IMR-90 (cell line): ENCODE measurements at regions not wholly inside any gene's neighbourhood (a gene's known extent, or its start where the extent isn't known, plus 50 kb on each side); places are given as distances from the start of the nearest gene placed in this dataset.

Experiments used
- ATAC-seq: fragments of 200-7000 bp; cut with Tn5 transposase; 2 replicates; pipeline ENCODE4 v1.9.1; 2020; ENCODE audit warnings: low read depth, mild to moderate bottlenecking, moderate library complexity
- BruUV-seq: library from RNA; stranded (reverse); fragments of 400-500 nt; replicated peaks from 2 replicates; lab custom pipeline; 2021; lab: Mats Ljungman, UMichigan
- CTCF ChIA-PET: fragments of 300-600 bp; formaldehyde crosslinking; extraction: SDS; loops from one replicate; lab custom pipeline; 2021; ENCODE audit warnings: antibody characterized with exemption; lab: Yijun Ruan, JAX
- POLR2A ChIA-PET: fragments of 300-600 bp; sonication (Branson Sonifier 250); formaldehyde crosslinking; loops from one replicate; lab custom pipeline; 2022; ENCODE audit warnings: antibody characterized with exemption; ENCODE audit not compliant: unreplicated experiment; lab: Charles Lee
- DNase-seq: peaks from one replicate; pipeline ENCODE4 v3.0.0; 2013
- H2AFZ ChIP-seq: replicated peaks from 2 replicates; pipeline ENCODE3; 2013; ENCODE audit warnings: low read length, mild to moderate bottlenecking; ENCODE audit not compliant: poor library complexity
- H2AK5ac ChIP-seq: 2 replicates; pipeline ENCODE4 v1.6.1; 2013; ENCODE audit warnings: low read depth, low read length, inconsistent platforms
- H2AK9ac ChIP-seq: replicated peaks from 2 replicates; pipeline ENCODE3; 2013; ENCODE audit warnings: mild to moderate bottlenecking, low read depth, low read length, moderate library complexity; ENCODE audit not compliant: poor library complexity
- H2BK120ac ChIP-seq: 2 replicates; pipeline ENCODE4 v1.6.1; 2013; ENCODE audit warnings: low read depth, low read length, inconsistent platforms
- H2BK15ac ChIP-seq: 3 replicates; pipeline ENCODE4 v1.6.1; 2013; ENCODE audit warnings: low read depth, low read length, inconsistent platforms
- H2BK20ac ChIP-seq: 2 replicates; pipeline ENCODE4 v1.6.1; 2013; ENCODE audit warnings: low read depth, mild to moderate bottlenecking, inconsistent platforms, low read length, moderate library complexity
- H2BK5ac ChIP-seq: 2 replicates; pipeline ENCODE4 v1.6.1; 2013; ENCODE audit warnings: mild to moderate bottlenecking, low read depth, low read length, inconsistent platforms; ENCODE audit not compliant: poor library complexity, severe bottlenecking
- H3K14ac ChIP-seq: replicated peaks from 2 replicates; pipeline ENCODE4 v1.6.1; 2013; ENCODE audit warnings: low read depth, low read length, inconsistent platforms
- H3K18ac ChIP-seq: 2 replicates; pipeline ENCODE4 v1.6.1; 2013; ENCODE audit warnings: low read depth, low read length, control low read depth
- H3K23ac ChIP-seq: 2 replicates; pipeline ENCODE4 v1.6.1; 2013; ENCODE audit warnings: low read depth, low read length, inconsistent platforms
- H3K27ac ChIP-seq: 2 replicates; pipeline ENCODE4 v1.5.1; 2013; ENCODE audit warnings: mild to moderate bottlenecking, control low read depth, low read length; ENCODE audit not compliant: insufficient read depth
- H3K27me3 ChIP-seq: 2 replicates; pipeline ENCODE4 v1.6.1; 2013; ENCODE audit warnings: low read length; ENCODE audit not compliant: control insufficient read depth, insufficient read depth
- H3K36me3 ChIP-seq: 2 replicates; pipeline ENCODE4 v1.6.1; 2013; ENCODE audit warnings: low read length, mixed read lengths; ENCODE audit not compliant: control insufficient read depth, insufficient read depth
- H3K4ac ChIP-seq: 2 replicates; pipeline ENCODE4 v1.6.1; 2013; ENCODE audit warnings: low read depth, low read length, inconsistent platforms
- H3K4me1 ChIP-seq: 2 replicates; pipeline ENCODE4 v1.6.1; 2013; ENCODE audit warnings: low read length, mixed read lengths; ENCODE audit not compliant: control insufficient read depth, insufficient read depth
- H3K4me2 ChIP-seq: 2 replicates; pipeline ENCODE4 v1.6.1; 2013; ENCODE audit warnings: low read depth, mild to moderate bottlenecking, control low read depth, low read length, moderate library complexity
- H3K4me3 ChIP-seq: 2 replicates; pipeline ENCODE4 v1.5.1; 2013; ENCODE audit warnings: low read depth, mild to moderate bottlenecking, control low read depth, low read length, moderate library complexity; ENCODE audit not compliant: insufficient read depth
- H3K56ac ChIP-seq: 2 replicates; pipeline ENCODE4 v1.6.1; 2013; ENCODE audit warnings: low read length, inconsistent platforms; ENCODE audit not compliant: insufficient read depth; ENCODE audit errors: extremely low read depth
- H3K79me1 ChIP-seq, 2 experiments: 2 replicates each; pipeline ENCODE4 v1.6.1; 2013; ENCODE audit warnings: low read length in 2 of 2, inconsistent platforms in 1 of 2, low read depth in 1 of 2
- H3K9ac ChIP-seq: 2 replicates; pipeline ENCODE4 v1.6.1; 2013; ENCODE audit warnings: low read depth, low read length, control low read depth
- H3K9me1 ChIP-seq: 2 replicates; pipeline ENCODE4 v1.6.1; 2013; ENCODE audit warnings: low read length, inconsistent platforms; ENCODE audit not compliant: insufficient read depth
- H3K9me3 ChIP-seq: 2 replicates; pipeline ENCODE4 v1.6.1; 2013; ENCODE audit warnings: low read length; ENCODE audit not compliant: control insufficient read depth, insufficient read depth
- H4K20me1 ChIP-seq: 2 replicates; pipeline ENCODE4 v1.6.1; 2013; ENCODE audit warnings: low read length, inconsistent platforms; ENCODE audit not compliant: insufficient read depth
- H4K5ac ChIP-seq: 2 replicates; pipeline ENCODE4 v1.6.1; 2013; ENCODE audit warnings: mild to moderate bottlenecking, low read depth, low read length, control low read depth
- H4K8ac ChIP-seq, 2 experiments: 2 replicates each; pipeline ENCODE4 v1.6.1; 2013; ENCODE audit warnings: low read depth in 2 of 2, low read length in 2 of 2, control low read depth in 1 of 2, inconsistent platforms in 1 of 2
- H4K91ac ChIP-seq: 2 replicates; pipeline ENCODE4 v1.6.1; 2013; ENCODE audit warnings: low read depth, low read length, inconsistent platforms; ENCODE audit not compliant: insufficient read depth
- BHLHE40 ChIP-seq: fragments of 150-350 bp; IDR thresholded peaks from 2 replicates; pipeline ENCODE4 v1.6.1; 2016; ENCODE audit warnings: mild to moderate bottlenecking, low read depth, low read length
- CEBPB ChIP-seq: IDR thresholded peaks from 2 replicates; pipeline ENCODE4 v1.6.1; 2012; ENCODE audit warnings: low read depth, low read length, improper control_type of control experiment
- CHD1 ChIP-seq: IDR thresholded peaks from 2 replicates; pipeline ENCODE4 v1.6.1; 2012; ENCODE audit warnings: low read depth, low read length, improper control_type of control experiment
- MAFK ChIP-seq: IDR thresholded peaks from 2 replicates; pipeline ENCODE4 v1.6.1; 2012; ENCODE audit warnings: low read depth, low read length, improper control_type of control experiment
- MAZ ChIP-seq: IDR thresholded peaks from 2 replicates; pipeline ENCODE4 v1.6.1; 2012; ENCODE audit warnings: low read depth, mild to moderate bottlenecking, low read length, improper control_type of control experiment, moderate library complexity, borderline replicate concordance
- POLR2A ChIP-seq: IDR thresholded peaks from 2 replicates; pipeline ENCODE4 v1.6.1; 2012; ENCODE audit warnings: mild to moderate bottlenecking, low read depth, low read length
- RAD21 ChIP-seq: IDR thresholded peaks from 2 replicates; pipeline ENCODE4 v1.6.1; 2012; ENCODE audit warnings: low read length, improper control_type of control experiment
- RCOR1 ChIP-seq: IDR thresholded peaks from 2 replicates; pipeline ENCODE4 v1.6.1; 2012; ENCODE audit warnings: mild to moderate bottlenecking, low read length, improper control_type of control experiment; ENCODE audit not compliant: insufficient replicate concordance
- RFX5 ChIP-seq: IDR thresholded peaks from 2 replicates; pipeline ENCODE4 v1.8.0; 2012; ENCODE audit warnings: low read depth, mild to moderate bottlenecking, low read length, moderate library complexity
- SMC3 ChIP-seq: fragments of 150-350 bp; IDR thresholded peaks from 2 replicates; pipeline ENCODE4 v1.6.1; 2016; ENCODE audit warnings: low read depth, mild to moderate bottlenecking, antibody characterized with exemption, low read length, moderate library complexity
- WGBS, 2 experiments: methylation state at CpG; one replicate each; pipeline versions ENCODE4 v1.1.5 to v1.1.7; 2013; ENCODE audit warnings: missing lambda C conversion rate in 2 of 2; ENCODE audit not compliant: insufficient read length in 1 of 2; ENCODE audit errors: extremely low coverage in 2 of 2; 5-methylcytosine and 5-hydroxymethylcytosine counted together
- dilution Hi-C: fragments of 300-500 bp; cut with HindIII; formaldehyde crosslinking; loops from one replicate; pipeline ENCODE4 v1.14.3; 2018; ENCODE audit warnings: low sequenced_read_pairs; ENCODE audit not compliant: unreplicated experiment
- in situ Hi-C: fragments of 300-500 bp; cut with MboI; formaldehyde crosslinking; loops from 3 replicates; pipeline ENCODE4 v1.14.3; 2019; ENCODE audit warnings: low sequenced_read_pairs, inconsistent platforms, mixed read lengths
- intact Hi-C: fragments of 100-400 bp; cut with micrococcal nuclease; formaldehyde crosslinking; loops from 2 replicates; pipeline ENCODE4 v1.10.0; 2022
- TF ChIP-seq, protein P1 (sequence below): conservative IDR thresholded peaks from 2 replicates; pipeline ENCODE4 v1.5.1; 2012; ENCODE audit warnings: mild to moderate bottlenecking, low read depth, low read length, improper control_type of control experiment
- TF ChIP-seq, protein P2 (sequence below): fragments of 150-350 bp; IDR thresholded peaks from 2 replicates; pipeline ENCODE4 v1.6.1; 2016; ENCODE audit warnings: low read depth, mild to moderate bottlenecking, low read length, moderate library complexity, borderline replicate concordance
- TF ChIP-seq, protein P3 (sequence below): fragments of 150-350 bp; IDR thresholded peaks from 2 replicates; pipeline ENCODE4 v1.6.1; 2017; ENCODE audit warnings: mild to moderate bottlenecking, antibody characterized with exemption, low read length, low read depth

DNA sequence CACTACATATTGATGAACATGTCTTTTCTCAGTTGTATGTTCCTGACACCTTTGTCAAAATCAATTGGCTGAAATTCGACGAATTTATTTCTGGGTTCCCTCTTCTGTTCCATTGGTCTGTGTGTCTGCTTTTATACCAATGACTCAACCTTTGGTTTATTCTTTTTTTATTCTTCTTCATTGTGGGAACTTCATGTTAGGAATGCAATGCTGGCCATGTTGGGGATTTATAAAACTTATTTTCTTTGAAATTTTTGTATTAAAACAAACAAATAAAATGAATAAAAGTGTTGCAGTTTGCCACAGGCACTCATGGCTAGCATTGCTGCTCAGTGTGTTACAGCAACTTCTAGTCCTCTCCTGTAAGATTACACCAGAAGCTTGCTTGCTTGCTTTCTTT lies 287.8 kb downstream of the DUSP10 start:
- no peak overlapping the region for H3K18ac ChIP-seq
- H3K36me3 ChIP-seq, result no peaks in the 10 kb centered on the region
- ATAC-seq (no peak), DNase-seq (no peak)
- POLR2A ChIA-PET, result no interaction called here
- no peak overlapping the region for H3K4me2 ChIP-seq
- H3K4me3 ChIP-seq, result no peak overlapping the region
- no peak overlapping the region for H2BK15ac ChIP-seq
- intact Hi-C loops, result no loop called here
- no peak overlapping the region for H3K4ac ChIP-seq
- no peak overlapping the region for H2AFZ ChIP-seq
- H2AK5ac ChIP-seq, result no peak overlapping the region
- BruUV-seq, result no TSS peak
- no peaks in the 10 kb centered on the region for H3K27me3 ChIP-seq
- H3K9me1 ChIP-seq, result no peaks in the 10 kb centered on the region
- H3K23ac ChIP-seq, result no peak overlapping the region
- H2AK9ac ChIP-seq, result no peak overlapping the region
- no peak overlapping the region for H4K5ac ChIP-seq
- no peak overlapping the region for H2BK120ac ChIP-seq
- H2BK5ac ChIP-seq, result no peak overlapping the region
- no peak overlapping the region for H3K9ac ChIP-seq
- H4K91ac ChIP-seq, result no peak overlapping the region
- H3K9me3 ChIP-seq, result no peaks in the 10 kb centered on the region
- TF ChIP-seq SMC3 (no peak), RAD21 (no peak), BHLHE40 (no peak), RFX5 (no peak), POLR2A (no peak), MAZ (no peak), MAFK (no peak), RCOR1 (no peak), CEBPB (no peak), CHD1 (no peak)
- TF ChIP-seq, protein P1, sequence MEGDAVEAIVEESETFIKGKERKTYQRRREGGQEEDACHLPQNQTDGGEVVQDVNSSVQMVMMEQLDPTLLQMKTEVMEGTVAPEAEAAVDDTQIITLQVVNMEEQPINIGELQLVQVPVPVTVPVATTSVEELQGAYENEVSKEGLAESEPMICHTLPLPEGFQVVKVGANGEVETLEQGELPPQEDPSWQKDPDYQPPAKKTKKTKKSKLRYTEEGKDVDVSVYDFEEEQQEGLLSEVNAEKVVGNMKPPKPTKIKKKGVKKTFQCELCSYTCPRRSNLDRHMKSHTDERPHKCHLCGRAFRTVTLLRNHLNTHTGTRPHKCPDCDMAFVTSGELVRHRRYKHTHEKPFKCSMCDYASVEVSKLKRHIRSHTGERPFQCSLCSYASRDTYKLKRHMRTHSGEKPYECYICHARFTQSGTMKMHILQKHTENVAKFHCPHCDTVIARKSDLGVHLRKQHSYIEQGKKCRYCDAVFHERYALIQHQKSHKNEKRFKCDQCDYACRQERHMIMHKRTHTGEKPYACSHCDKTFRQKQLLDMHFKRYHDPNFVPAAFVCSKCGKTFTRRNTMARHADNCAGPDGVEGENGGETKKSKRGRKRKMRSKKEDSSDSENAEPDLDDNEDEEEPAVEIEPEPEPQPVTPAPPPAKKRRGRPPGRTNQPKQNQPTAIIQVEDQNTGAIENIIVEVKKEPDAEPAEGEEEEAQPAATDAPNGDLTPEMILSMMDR, result no peak
- TF ChIP-seq, protein P2, sequence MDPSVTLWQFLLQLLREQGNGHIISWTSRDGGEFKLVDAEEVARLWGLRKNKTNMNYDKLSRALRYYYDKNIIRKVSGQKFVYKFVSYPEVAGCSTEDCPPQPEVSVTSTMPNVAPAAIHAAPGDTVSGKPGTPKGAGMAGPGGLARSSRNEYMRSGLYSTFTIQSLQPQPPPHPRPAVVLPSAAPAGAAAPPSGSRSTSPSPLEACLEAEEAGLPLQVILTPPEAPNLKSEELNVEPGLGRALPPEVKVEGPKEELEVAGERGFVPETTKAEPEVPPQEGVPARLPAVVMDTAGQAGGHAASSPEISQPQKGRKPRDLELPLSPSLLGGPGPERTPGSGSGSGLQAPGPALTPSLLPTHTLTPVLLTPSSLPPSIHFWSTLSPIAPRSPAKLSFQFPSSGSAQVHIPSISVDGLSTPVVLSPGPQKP, result no peak
- TF ChIP-seq, protein P3, sequence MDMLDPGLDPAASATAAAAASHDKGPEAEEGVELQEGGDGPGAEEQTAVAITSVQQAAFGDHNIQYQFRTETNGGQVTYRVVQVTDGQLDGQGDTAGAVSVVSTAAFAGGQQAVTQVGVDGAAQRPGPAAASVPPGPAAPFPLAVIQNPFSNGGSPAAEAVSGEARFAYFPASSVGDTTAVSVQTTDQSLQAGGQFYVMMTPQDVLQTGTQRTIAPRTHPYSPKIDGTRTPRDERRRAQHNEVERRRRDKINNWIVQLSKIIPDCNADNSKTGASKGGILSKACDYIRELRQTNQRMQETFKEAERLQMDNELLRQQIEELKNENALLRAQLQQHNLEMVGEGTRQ, result no peak
- in situ Hi-C loops, result loop anchor here (25.0 kb wide), 1 partner anchor 1183 kb away; no protein-coding TSS in a partner anchor
- peaks cover 7% of the 10 kb centered on the region for H3K4me1 ChIP-seq
- H3K14ac ChIP-seq, result no peak overlapping the region
- H4K20me1 ChIP-seq, result no peaks in the 10 kb centered on the region
- no peak overlapping the region for H3K56ac ChIP-seq
- H3K27ac ChIP-seq, result no peak overlapping the region
- CTCF ChIA-PET, result interaction anchor here (1.0 kb wide), 1 partner anchor 713 kb away, joined by 3 read pairs; no protein-coding TSS in a partner anchor
- no peak overlapping the region for H4K8ac ChIP-seq
- dilution Hi-C loops, result no loop called here
- H3K79me1 ChIP-seq, result no peaks in the 10 kb centered on the region
- H2BK20ac ChIP-seq, result no peak overlapping the region
- WGBS, 2 experiments, result no CpG with 5 or more reads among the region's 2 CpGs
